CD1c-positive myeloid dendritic cell (primary cell): ENCODE measurements at regions not wholly inside any gene's neighbourhood (a gene's known extent, or its start where the extent isn't known, plus 50 kb on each side); places are given as distances from the start of the nearest gene placed in this dataset.

Experiments
- DNase-seq: peaks from one replicate; pipeline ENCODE4 v3.0.0-alpha.2; 2016; ENCODE audit errors: extremely low spot score

DNA sequence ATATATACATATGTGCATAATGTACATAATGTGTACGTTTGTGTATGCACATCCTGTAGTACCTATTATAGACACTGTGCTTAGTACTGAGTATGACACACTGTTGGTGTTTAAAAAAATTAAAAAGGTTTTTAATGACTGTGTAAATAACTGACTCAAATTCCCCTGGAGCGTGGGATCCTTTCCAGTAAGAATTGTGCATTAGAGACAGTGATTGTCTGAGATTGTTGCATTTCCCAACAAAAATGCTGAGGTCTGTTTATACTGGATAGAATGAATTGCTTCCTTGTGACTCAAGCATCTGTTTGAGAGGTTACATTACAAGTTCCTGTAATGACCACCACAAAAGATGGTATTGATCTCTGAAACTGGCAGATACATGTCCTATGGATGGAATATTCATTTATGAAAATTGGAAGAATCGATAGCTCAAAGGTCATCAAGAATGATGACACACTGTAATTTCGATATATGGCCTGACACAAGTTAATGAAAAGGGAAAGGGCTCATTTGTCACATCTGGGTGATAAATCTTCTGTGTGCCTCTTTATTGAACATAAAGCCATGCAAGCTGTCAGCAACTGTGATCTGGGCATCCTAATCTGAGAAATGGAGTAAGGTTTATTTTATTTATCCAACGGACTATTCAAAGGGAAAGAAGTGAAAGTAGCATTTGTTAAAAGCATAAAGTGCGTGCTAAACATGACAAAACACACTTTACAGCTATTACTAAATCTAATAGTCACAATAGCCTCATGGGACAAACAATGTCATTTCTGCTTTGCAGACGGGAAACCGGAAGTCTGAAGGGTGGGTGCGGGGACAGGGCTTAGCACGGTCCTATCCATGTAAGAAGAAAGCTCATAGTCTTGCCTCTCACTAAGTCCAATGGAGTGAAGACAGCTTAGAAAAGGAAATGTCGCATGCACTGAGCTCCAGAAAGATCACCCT is 228.8 kb downstream of the CDH11 start:
- no peak for DNase-seq

DNA sequence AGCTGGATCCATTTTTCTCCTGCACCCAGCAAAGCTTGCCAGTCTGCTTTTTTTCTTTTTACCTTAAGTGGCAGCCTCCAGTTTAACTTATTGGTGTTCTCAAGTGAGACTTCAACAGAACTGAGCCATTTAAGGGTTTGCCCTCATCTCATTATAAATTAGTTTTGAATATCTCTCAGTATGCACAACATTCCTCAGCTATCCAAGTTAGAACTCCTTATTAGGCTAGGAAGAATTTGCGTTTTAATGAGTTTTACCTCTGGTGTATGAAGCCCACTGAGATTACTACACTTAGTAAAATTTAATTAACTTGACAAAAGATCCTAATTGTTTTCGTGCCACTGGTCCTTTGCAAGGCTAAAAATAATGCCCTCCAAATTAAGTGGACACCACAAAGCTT is 232.4 kb downstream of the CDH11 start:
- DNase-seq: no peak

DNA sequence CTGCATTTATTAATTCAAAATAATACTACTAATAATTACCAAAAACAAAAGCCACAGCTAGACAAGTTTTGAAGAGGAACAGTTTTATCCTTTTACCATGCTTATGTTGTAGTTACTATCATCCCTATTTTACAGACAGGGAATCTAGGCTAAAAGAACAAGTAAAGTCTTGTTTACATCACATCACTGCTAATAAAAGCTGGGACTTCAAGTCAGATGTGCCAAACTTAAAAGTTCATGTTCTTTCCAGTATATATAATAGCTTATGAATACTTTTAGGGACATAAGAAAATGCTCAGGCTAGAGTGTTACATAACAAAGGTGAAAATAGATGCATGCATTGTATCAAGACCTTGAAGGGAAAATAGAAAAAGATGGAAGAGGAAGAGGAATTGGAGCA is 234.2 kb downstream of the CDH11 start:
- no peak for DNase-seq

DNA sequence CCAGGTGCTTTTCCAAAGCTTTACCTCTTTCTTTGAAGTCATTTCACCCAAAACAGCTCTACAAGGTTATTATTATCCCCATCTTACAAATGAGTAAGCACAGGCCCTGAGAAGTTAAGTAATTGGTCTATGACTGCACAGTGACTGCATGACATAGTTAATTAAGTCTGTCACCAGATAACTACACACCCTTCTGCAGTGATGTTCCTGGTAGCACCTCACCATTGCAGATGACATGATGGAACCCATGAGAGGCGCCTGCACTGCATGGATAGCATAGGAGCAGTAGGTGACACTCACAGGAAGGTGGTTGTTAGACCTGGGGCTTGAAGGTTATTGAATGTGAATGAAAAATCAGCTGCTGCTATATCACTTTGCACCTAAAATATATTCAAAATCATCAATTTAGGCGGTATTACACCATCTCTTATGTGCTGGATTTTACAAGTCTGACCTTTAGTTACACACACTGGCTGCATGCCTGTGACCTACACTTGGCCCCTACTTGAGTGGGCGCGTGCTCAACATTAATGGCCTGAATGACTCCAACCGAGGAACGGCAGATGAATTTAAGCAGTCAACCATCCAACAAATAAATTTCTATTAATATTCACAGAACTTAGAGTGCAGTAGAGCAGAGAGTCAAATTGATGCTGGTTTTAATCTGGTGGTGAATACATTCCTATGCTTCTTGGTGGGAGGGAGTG is 239.6 kb downstream of the CDH11 start:
- DNase-seq: no peak

DNA sequence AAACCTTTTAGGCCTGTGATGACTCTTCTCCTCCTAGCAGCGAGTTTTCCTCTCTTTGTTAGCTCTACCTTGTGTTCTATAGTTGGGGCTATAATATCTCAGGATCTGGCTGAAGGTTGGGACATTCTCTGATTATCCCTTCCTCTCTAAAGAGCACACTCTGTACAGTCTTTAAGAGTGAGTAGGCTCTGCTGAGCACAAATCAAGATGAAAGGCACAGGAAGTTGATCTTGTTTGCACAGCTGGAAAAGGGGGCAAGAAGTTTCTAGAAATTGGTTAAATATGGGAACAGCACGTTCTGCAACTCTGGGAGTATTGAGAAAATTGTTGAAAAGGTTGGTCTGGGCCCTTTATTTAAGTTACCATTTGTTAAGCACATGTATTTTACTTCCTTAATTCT is 240.9 kb downstream of the CDH11 start:
- DNase-seq: no peak

DNA sequence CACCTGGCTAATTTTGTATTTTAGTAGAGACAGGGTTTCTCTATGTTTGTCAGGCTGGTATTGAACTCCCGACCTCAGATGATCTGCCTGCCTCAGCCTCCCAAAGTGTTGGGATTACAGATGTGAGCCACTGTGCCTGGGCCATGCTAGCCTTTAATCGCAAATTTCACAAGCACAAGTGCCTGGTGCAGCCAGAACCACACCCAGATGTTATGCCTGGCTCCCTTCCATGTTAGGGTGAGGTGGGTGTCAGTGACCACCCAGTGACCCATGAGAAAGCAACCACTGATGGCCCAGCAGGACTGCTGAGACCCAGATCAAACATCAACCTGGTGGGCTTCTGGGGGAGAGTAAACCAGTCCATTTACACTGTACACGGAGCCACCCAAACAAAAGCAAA is 241.9 kb downstream of the CDH11 start:
- DNase-seq: no peak

DNA sequence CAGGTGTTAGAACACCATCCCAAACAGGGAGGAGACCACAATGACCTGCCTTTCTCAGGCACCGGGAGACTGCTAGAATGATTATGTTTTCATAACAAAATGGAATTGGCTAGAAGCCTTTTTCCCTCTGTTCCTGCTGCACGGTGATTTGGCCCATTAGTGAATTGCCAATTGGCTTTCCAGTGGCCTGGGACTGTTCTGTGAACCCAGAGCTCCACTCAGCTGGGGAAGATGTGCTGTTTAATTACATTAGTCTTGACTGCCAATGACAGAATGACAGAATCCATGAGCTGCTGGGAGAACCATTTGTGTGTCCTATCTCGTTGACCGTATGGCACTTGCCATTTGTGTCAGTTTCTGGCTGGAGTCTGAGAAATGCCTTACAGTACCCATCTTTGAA is 242.9 kb downstream of the CDH11 start:
- DNase-seq: no peak

DNA sequence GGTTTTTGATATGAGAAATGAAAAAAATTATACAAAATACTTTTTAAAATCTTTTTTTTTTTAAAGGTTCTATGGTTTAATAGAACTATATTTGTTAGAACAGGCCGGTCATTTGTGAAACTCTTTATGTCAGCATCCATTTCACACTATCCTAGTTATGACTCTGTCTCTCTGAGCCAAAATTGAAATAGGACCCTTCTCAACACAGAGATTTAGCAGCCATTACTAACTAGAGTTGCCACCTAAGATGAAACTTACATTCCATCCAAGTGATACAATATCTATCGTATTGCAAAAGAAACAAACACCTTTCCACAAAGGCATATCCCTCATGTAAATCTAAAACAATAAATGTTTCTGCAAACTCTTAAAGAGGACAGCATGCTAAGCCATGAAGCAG is 249.8 kb downstream of the CDH11 start:
- DNase-seq: no peak

DNA sequence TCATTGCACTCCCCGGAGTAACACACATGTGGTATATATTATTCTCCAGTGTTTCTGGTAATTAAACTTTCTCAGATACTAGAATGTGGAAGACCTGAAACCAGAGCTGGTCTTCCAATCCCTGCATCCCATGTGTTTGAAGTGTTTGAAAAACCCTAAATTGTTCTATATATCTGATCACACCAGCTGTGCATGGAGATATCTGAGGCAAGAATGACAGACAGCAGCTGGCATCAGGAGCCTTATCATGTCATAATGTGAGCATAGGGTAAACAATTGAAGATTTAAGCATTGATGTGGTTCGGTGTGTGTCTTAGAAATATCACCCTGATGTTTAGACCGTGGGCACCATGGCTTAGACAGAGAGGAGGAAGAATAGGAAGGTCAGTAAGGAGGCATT is 251.0 kb downstream of the CDH11 start:
- no peak for DNase-seq

DNA sequence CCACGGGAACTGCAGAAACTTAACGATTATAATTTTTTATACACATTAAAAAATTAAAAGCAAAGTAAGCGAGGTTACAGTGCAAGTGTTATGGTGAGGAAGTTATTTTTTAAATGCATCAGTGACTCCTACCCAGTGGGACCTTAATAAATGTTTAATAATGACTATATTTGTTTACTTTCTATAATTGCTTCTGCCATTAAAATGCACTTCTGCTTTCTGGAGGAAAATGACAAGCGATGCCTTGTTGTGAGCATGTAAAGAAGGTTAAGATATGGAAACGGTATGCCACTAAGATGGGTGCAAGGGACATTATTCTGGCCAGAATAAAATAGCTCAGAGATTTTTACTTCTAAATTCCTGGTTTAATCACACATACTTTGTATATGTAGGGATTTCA is 252.1 kb downstream of the CDH11 start:
- DNase-seq: no peak

DNA sequence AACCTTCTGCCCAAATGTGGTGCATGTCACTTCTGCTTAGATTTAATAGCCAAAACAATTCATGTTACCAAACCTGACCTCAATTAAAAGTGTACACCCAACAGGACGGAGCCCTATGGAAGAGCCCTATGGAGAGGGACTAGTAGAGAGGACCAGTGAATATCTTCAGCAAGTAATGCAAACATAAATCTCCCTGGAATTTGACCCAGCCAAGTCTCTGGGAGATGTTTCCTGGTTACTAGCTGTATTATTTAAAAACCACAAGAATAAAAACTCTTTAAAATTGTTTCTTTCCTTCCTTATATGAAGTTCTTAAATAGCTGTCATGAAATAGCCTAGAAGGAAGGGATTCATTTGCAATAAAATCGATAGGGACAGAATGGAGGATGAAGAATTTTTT is 255.8 kb downstream of the CDH11 start:
- no peak for DNase-seq

DNA sequence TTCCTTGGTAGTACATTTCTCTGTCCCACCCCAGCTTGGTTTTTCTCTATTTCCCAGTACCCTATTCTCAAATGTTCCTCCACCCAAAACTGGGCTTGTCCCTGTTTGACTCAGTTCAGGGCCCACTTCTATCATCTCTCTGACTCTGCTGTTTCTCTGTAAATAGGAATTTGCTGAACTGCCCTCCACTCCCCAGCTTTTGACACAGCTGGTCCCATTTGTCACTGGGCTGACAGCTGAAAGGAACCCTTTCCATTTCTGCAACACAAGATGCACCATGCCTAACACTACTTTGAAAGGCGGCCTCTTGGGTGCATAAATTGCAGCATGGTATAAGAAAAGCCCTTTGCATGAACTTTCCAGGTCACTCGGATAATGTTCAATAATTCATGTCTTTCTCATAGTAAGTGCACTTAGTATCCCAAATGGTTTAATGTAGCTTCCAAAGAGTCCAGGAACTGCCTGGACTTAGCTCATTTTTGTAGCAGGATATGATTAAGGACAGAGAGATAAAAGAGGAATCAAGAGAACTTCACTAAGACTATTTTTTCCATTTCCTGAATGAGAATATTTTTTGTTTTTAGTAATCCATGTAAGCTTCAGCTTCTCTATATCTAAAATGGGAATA is 256.7 kb downstream of the CDH11 start:
- DNase-seq: no peak

DNA sequence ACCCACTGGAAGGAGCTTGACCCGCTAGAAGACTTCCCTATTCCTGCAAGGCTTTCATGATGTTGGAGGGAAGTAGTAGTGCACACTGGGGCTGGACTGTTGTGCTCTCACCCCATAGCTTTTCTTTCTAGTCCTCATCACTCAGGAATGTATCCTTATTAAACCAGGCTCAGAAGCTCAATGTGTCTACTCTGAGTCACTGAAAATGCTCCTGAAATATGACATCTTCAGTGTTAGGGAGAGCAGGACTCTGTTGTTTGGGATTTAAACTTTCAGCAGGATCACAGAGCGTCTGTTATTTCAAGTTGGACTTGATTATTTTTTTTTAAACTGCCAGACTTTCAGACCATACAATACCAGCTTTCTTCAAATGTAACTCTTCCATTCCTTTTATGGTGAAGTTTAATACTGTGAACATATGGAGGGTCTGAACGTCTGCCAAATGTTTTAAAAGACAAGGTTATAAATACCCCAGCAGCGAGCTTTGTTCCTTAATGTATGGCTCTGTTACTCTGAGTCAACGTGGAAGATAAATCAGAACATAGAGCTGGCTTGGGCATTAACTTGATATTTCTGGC is 257.5 kb downstream of the CDH11 start:
- no peak for DNase-seq

DNA sequence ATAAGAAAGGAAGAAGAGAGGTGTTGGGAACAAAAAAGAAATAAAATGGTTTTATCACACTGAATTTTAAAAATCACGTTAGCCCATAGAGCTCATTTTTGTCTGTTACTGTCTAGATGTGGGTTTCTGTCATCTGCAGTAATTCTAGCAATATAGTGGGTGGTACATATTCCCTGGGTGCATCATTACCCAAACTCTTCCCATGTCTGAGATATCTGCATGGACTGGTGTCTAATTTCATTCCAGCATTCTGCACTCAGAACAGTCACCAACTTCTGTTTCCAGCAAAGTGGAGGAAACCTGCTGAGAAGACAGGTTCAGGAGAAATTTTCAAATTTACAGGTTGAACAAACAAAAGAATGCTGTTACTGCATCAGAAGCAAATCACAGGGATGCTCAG is 263.8 kb downstream of the CDH11 start:
- no peak for DNase-seq

DNA sequence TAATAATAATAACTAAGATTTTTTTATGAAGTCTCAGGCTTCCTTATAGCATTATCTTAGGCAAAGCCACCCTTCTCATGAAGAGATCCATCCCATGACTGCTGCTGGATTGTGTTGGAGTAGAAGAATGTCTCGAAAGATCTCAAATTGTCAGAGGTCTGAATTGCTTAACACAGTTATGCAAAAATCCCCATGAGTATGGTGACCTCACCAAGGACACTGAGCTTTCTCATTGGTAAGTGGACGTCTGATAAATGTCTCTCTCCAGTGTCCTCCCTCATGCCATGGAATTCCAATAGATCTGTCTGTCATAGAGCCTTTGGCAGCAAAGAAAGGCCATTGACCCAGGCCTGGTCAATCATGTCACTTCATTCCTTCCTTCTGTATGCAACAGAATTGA is 264.5 kb downstream of the CDH11 start:
- no peak for DNase-seq

DNA sequence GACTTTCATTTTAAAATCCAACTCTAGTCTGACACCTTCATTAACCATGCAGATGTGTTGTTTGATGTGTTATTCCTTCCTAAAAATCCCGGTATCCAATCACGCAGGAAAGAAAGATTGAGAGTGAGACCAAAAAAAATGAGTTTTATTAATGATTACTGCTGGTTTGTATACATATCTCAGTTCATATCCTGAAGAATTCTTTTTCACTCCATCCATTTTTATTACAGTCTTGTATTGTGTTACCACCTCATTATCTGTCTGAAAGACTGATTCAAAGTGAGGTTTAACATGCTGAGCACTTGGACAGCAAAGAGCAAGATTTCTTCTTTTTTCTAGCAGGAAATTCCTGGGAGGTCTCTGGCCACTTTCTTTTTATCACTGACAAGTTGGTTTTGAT is 268.3 kb downstream of the CDH11 start:
- no peak for DNase-seq

DNA sequence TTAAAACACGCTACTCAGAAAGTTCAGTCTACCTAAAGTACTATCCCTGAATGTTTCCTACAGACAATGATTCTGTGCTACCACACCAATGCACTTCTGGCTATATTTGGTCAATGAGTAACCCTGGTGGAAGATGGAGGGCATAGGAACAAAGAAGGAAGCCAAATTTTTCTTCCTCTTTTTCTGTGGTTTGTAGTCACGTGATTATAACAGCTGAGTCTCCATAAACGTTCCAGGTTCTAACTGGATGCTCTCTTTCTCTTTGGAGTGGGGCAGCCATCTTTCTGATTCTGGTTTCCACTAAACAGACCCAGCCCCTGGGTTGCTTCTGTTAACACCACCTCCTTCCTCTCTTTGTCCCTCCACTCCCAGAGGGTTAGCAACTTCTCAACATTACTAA is 274.9 kb downstream of the CDH11 start:
- no peak for DNase-seq

DNA sequence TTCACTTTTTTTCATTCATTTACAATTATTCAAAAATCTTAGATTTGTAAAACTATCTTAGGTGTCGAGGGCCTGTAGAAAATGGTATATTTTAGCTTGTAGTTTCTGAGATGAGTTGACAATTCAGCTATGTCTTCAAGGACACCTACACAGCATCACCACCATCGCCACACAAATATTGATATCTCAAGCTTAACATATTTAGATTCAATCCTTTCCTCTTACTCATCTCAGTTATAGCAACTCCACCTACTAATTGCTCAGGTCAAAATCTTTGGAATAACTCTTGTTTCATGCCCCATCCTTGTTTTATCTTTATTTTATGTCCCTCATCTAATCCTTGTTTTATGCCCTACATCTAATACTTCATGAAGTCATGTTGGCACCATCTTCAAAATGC is 276.8 kb downstream of the CDH11 start:
- no peak for DNase-seq

DNA sequence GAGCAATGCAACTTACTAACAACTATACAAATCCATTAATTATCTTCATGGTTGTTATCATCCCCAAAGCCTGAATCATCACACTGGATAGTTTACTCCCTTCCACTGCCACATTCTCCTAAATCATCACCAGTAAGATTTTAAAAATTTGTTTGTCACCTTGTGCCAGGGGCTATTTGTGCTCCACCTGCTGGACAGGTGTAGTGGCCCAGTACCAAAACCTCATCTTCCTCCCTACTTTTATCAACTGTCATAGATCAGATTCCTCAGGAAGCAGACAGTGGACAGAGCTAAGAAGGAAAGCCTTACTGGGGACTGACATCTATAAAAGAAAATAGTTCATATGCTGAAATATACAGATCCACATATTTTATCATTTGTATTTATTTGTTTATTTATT is 280.4 kb downstream of the CDH11 start:
- DNase-seq: no peak

DNA sequence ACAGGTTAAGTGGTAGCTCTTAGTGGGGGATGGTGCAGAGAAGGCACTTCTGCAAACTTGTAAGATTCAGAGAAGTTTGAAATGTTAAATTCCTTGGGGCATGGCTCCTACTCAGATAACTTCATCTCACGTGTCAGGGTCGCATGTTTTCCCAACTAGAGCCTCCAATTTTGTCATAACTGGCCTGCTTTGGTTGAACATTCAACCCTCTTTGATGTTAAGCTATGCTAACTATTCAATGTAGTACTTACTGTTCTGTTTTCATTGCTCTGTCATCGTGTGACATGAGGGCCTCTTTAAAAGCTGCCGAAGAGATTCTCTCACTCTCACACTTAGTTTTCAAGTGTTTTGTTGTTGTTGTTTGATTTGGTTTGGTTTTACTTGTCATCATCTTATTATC is 280.8 kb downstream of the CDH11 start:
- no peak for DNase-seq

DNA sequence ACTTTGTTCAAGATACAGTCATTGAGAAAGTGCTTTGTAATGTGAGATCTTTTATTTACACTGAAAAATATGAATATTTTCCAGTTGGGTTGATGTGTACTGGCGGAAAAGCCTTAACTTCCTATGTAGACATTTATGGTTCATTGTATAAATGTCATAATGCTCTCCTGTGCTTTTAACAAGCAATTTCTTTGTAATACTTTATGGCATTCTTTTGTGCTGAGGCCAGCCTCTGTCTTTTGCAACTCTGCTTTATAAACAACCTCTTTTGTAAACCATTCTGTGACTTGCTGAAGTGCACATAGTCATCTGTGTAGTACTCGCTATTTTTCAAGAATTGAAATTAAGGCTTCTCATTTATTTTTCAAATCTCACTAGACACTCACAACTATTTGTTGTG is 291.2 kb downstream of the CDH11 start:
- DNase-seq: no peak

DNA sequence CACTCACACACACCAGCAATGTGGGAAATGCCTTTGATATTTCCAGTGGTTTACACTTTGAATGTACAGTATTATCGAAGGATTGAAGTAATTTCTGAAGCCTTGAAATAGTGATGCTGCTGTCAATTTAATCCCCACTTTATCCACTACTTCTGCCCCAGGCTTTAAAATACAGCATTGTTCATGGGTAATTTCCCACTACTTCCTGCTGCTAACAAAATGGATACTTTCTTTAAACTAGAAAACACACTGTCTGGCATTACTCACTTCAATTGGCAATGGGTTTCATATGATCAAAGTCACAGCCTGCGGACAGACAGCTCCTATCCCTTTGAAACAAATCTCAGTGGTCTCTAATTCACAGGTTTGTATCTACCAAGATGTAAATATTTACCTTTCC is 292.2 kb downstream of the CDH11 start:
- no peak for DNase-seq

DNA sequence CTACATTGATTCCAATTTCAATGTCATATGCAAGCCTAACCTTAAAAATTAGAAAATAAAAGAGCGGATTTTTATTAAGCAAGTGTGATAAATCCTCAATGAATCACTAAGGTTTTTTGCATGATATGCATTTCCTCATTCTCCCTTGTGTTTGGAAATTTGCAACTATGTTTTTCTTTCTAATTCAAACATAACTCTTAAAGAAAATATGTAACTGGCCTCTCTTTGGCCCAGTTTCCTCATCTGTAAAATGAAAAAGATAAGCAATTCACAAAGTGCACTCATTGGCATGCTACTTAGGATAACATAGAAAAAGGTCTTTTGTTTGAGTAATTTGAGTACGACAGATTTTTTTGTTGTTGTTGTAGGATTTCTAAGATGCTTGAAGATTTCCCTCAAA is 295.5 kb downstream of the CDH11 start:
- DNase-seq: no peak
